ENCODE measurements at regions not wholly inside any gene's neighbourhood (a gene's known extent, or its start where the extent isn't known, plus 50 kb on each side); places are given as distances from the start of the nearest gene placed in this dataset.

DNA sequence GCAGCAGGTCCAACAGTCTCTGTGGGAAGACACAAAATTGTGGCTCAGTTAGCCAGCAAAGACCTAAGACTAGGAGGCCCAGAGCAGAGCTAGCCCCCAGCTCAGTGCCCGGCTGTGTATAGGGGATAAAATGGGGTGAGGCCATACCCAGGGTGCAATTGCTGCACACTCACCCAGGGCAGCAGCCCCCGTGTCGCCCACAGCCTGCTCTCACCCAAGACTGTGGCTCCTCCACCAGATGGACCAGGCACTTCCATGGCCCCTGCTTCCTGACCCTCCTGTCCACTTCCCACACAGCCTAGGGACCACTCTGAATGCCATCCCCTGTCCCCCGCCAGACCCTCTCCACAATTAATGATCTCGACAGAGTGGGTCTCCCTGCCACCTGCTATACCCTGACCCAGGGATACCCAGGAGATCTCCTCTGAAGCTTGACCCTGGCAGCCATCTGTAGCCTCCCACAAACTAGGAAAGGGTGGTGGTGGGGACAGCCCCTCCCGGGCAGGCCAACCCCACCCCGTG is 85.7 kb downstream of the HS1BP3 start:
- TF ChIP-seq POLR2A (IDR thresholded peaks at IDR 0.05): no peak
- TF ChIP-seq, protein P1, sequence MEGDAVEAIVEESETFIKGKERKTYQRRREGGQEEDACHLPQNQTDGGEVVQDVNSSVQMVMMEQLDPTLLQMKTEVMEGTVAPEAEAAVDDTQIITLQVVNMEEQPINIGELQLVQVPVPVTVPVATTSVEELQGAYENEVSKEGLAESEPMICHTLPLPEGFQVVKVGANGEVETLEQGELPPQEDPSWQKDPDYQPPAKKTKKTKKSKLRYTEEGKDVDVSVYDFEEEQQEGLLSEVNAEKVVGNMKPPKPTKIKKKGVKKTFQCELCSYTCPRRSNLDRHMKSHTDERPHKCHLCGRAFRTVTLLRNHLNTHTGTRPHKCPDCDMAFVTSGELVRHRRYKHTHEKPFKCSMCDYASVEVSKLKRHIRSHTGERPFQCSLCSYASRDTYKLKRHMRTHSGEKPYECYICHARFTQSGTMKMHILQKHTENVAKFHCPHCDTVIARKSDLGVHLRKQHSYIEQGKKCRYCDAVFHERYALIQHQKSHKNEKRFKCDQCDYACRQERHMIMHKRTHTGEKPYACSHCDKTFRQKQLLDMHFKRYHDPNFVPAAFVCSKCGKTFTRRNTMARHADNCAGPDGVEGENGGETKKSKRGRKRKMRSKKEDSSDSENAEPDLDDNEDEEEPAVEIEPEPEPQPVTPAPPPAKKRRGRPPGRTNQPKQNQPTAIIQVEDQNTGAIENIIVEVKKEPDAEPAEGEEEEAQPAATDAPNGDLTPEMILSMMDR (IDR thresholded peaks at IDR 0.05): no peak
- intact Hi-C loops (cut with DNase I; ENCODE audit: low total_unique reads): no loop called here
- WGBS, 2 donors: 81 to 94% methylated on average over 4 to 7 of the region's 7 CpGs
- no peak overlapping the region for H3K4me3 ChIP-seq (ENCODE audit: low read depth, poor library complexity, severe bottlenecking)
- DNase-seq (ENCODE audit: low spot score in 2 of 2): no peak

DNA sequence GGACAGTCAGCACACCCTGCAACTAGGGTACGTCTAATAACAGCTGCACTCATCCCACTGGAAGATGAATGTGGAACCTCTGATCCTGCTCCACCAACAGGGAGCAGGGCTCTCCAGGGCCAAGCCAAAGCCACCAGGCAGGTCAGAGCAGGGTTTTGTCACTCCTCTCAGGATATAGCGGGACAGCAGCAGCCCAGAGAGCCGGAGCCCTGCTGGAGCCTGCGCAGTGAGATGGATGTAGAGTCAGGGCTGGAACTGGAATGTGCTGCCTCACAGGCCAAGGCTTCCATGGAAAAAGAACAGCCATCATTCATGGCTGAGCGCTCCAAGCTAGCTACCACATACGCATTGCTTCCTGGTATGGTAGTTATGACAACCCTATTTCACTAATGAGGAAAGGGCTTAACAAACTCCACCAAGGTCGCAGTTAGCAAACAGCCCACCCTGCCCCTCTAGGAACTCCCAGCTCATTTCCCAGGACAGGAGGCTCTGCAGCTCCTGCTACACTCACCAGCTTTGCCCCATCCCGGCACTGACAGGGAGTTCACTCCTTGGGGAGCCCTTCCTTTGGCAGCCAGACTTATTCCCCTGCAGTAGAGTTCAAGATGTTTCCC is 85.2 kb downstream of the HS1BP3 start:
- no peak for DNase-seq (ENCODE audit: low spot score in 2 of 2)
- no peak for TF ChIP-seq POLR2A (IDR thresholded peaks at IDR 0.05)
- TF ChIP-seq, protein P1 (IDR thresholded peaks at IDR 0.05): no peak
- H3K4me3 ChIP-seq (ENCODE audit: low read depth, poor library complexity, severe bottlenecking): no peak overlapping the region
- intact Hi-C loops (cut with DNase I; ENCODE audit: low total_unique reads): no loop called here
- 69 to 72% methylated on average over 7 to 8 of the region's 8 CpGs for WGBS, 2 donors

DNA sequence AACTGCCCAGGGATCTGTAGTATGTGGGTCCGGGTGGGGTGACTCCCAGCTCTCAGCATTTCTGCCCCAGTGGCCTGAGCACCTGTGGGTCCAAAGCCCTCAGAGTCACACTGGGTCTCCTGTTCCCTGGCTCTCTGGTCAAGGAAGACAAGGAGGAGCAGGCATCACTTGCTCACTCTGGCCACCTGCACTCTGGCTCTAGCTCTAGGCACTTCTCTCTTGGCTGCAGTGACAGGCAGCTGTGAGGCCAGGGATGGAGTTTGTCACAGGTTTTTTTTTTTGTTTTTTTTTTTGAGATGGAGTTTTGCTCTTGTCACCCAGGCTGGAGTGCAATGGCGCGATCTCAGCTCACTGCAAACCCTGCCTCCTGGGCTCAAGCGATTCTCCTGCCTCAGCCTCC is 84.6 kb downstream of the HS1BP3 start:
- 94 to 98% methylated on average over 4 of the region's 4 CpGs for WGBS, 2 donors
- no peak overlapping the region for H3K4me3 ChIP-seq (ENCODE audit: low read depth, poor library complexity, severe bottlenecking)
- intact Hi-C loops (cut with DNase I; ENCODE audit: low total_unique reads): no loop called here
- TF ChIP-seq, protein P1 (IDR thresholded peaks at IDR 0.05): no peak
- TF ChIP-seq POLR2A (IDR thresholded peaks at IDR 0.05): no peak
- DNase-seq (ENCODE audit: low spot score in 2 of 2): no peak

DNA sequence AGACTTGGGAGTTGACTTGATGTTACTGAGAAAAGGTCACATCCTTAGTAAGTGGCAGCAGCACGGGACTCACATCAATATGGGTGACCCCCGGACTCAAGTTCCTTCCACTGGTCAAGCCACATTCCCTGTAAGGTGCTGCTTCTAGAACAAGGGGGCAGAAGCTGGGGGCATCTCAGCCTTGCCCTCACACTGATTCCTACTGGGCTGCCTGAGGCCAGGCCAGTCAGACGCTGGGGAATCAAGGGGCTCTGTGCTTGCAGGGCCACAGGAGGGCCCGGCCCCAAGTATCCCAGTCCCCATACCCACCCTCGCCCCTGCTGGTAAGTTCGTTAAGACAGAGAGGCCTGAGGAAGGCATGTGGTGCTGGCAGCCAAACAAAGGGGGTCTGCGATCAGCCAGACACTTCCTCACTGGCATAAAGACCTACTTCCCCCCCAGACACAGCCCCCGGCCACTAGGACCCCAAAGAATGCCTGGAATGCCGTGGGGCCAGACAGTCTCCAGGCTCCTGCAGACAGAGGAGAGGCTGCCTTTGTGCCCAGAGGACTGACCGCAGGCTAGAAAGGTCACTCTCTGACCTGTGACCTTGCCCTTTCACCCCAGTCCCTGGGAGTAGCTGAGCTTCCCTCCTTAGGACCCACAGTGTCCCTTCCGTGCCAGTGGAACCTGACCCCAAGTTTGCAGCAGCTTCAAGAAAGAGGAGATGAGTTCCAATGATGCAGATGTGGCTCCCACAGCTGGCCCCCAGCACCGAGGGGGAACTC is 83.6 kb downstream of the HS1BP3 start:
- DNase-seq (ENCODE audit: low spot score in 2 of 2): no peak
- WGBS, 2 donors: 85 to 92% methylated on average over 11 to 12 of the region's 12 CpGs
- H3K4me3 ChIP-seq (ENCODE audit: low read depth, poor library complexity, severe bottlenecking): no peak overlapping the region
- no peak for TF ChIP-seq POLR2A (IDR thresholded peaks at IDR 0.05)
- TF ChIP-seq, protein P1 (IDR thresholded peaks at IDR 0.05): no peak
- intact Hi-C loops (cut with DNase I; ENCODE audit: low total_unique reads): no loop called here
